ENCODE measurements at regions not wholly inside any gene's neighbourhood (a gene's known extent, or its start where the extent isn't known, plus 50 kb on each side); places are given as distances from the start of the nearest gene placed in this dataset.

- DNase-seq, result no peak
These were observed 99.1 kb upstream of the MAP1LC3B2 start for GRCh38 chr12:116459916-116460663.

- no peak for DNase-seq
These were observed 98.1 kb upstream of the MAP1LC3B2 start for GRCh38 chr12:116461060-116461459.

GRCh38 chr12:116463366-116463765 lies 95.8 kb upstream of the MAP1LC3B2 start:
- no peak for DNase-seq

GRCh38 chr12:116465407-116465806 lies 93.8 kb upstream of the MAP1LC3B2 start:
- no peak for DNase-seq

GRCh38 chr12:116465856-116466255 lies 93.3 kb upstream of the MAP1LC3B2 start:
- no peak for DNase-seq

- DNase-seq, result no peak
These were observed 92.6 kb upstream of the MAP1LC3B2 start for GRCh38 chr12:116466536-116466935.

GRCh38 chr12:116469344-116469743 lies 89.8 kb upstream of the MAP1LC3B2 start:
- no peak for DNase-seq

- no peak for DNase-seq
These were observed 87.6 kb upstream of the MAP1LC3B2 start for GRCh38 chr12:116471544-116471943.

GRCh38 chr12:116472193-116472592 lies 87.0 kb upstream of the MAP1LC3B2 start:
- DNase-seq, result no peak

- no peak for DNase-seq
These were observed 85.8 kb upstream of the MAP1LC3B2 start for GRCh38 chr12:116473416-116473815.

- no peak for DNase-seq
These were observed 84.8 kb upstream of the MAP1LC3B2 start for GRCh38 chr12:116474331-116474730.

GRCh38 chr12:116474899-116475298 lies 84.3 kb upstream of the MAP1LC3B2 start:
- DNase-seq, result no peak

GRCh38 chr12:116476227-116476822 lies 82.9 kb upstream of the MAP1LC3B2 start:
- DNase-seq, result no peak

- DNase-seq, result no peak
These were observed 80.9 kb upstream of the MAP1LC3B2 start for GRCh38 chr12:116478243-116478773.

GRCh38 chr12:116480210-116480810 lies 78.9 kb upstream of the MAP1LC3B2 start:
- no peak for DNase-seq

- no peak for DNase-seq
These were observed 77.5 kb upstream of the MAP1LC3B2 start for GRCh38 chr12:116481726-116482125.

GRCh38 chr12:116482179-116482578 lies 77.0 kb upstream of the MAP1LC3B2 start:
- no peak for DNase-seq

GRCh38 chr12:116482859-116483258 lies 76.3 kb upstream of the MAP1LC3B2 start:
- no peak for DNase-seq

- DNase-seq, result no peak
These were observed 75.0 kb upstream of the MAP1LC3B2 start for GRCh38 chr12:116483959-116484750.

- no peak for DNase-seq
These were observed 74.4 kb upstream of the MAP1LC3B2 start for GRCh38 chr12:116484807-116485206.

GRCh38 chr12:116489116-116489515 lies 70.1 kb upstream of the MAP1LC3B2 start:
- DNase-seq, result no peak

- no peak for DNase-seq
These were observed 68.7 kb upstream of the MAP1LC3B2 start for GRCh38 chr12:116490471-116490870.

GRCh38 chr12:116492703-116493324 lies 66.4 kb upstream of the MAP1LC3B2 start:
- DNase-seq, result no peak
